Fibroblast of mammary gland (primary cell): ENCODE measurements at regions not wholly inside any gene's neighbourhood (a gene's known extent, or its start where the extent isn't known, plus 50 kb on each side); places are given as distances from the start of the nearest gene placed in this dataset.

Source experiments
- DNase-seq: peaks from one replicate; pipeline ENCODE4 v3.0.0-alpha.2; 2010; ENCODE audit warnings: low read depth
- H3K4me3 ChIP-seq: 2 replicates; pipeline ENCODE4 v1.5.1; 2011; ENCODE audit warnings: low read depth, mild to moderate bottlenecking, low read length, moderate library complexity; ENCODE audit not compliant: control insufficient read depth
- CTCF ChIP-seq: conservative IDR thresholded peaks from 2 replicates; pipeline ENCODE4 v1.5.1; 2011; ENCODE audit warnings: low read depth, low read length, inconsistent platforms; ENCODE audit not compliant: control insufficient read depth, insufficient read depth

- TF ChIP-seq CTCF, result no peak
- DNase-seq, result no peak
- H3K4me3 ChIP-seq, result no peak overlapping the region
Measured at GRCh38 chr6:167472880-167473279, 148.0 kb downstream of the TTLL2 start.

- no peak for DNase-seq
- H3K4me3 ChIP-seq, result no peak overlapping the region
- no peak for TF ChIP-seq CTCF
Measured at GRCh38 chr6:167474171-167474570, 149.3 kb downstream of the TTLL2 start.

GRCh38 chr6:167474725-167475124 is 149.8 kb downstream of the TTLL2 start:
- no peak for DNase-seq
- no peak for TF ChIP-seq CTCF
- no peak overlapping the region for H3K4me3 ChIP-seq

GRCh38 chr6:167475947-167476346 is 151.1 kb downstream of the TTLL2 start:
- DNase-seq, result no peak
- no peak for TF ChIP-seq CTCF
- no peak overlapping the region for H3K4me3 ChIP-seq

GRCh38 chr6:167476844-167477595 is 152.1 kb downstream of the TTLL2 start:
- no peak for TF ChIP-seq CTCF
- no peak overlapping the region for H3K4me3 ChIP-seq
- no peak for DNase-seq

- no peak overlapping the region for H3K4me3 ChIP-seq
- no peak for TF ChIP-seq CTCF
- no peak for DNase-seq
Measured at GRCh38 chr6:167477688-167478087, 152.8 kb downstream of the TTLL2 start.
